ENCODE measurements at regions not wholly inside any gene's neighbourhood (a gene's known extent, or its start where the extent isn't known, plus 50 kb on each side); places are given as distances from the start of the nearest gene placed in this dataset.
"Not testable (repeated sequence)": the region's sequence is repeated elsewhere in the genome, so short reads cannot be mapped to it uniquely, and the experiment has no call there.

DNA sequence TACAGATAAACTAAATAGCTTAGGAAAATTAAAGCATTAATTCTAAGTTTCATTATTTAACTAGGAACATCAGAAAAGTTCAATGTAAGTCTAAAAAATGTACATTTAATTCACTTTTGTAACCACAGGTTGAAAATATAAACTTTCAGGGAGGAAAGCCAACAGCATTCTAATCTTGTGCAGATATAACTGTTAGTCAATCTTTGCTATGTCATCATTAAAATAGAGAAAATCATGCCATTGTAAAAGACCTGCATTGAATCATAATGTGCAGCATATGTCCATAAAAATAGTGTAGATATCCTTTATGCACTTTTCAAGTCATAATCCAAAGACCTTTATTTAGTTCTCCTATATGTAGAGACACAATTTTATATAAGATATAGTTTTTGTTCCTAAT, 207.3 kb downstream of the ALG10B start:
- TF ChIP-seq, protein P1, sequence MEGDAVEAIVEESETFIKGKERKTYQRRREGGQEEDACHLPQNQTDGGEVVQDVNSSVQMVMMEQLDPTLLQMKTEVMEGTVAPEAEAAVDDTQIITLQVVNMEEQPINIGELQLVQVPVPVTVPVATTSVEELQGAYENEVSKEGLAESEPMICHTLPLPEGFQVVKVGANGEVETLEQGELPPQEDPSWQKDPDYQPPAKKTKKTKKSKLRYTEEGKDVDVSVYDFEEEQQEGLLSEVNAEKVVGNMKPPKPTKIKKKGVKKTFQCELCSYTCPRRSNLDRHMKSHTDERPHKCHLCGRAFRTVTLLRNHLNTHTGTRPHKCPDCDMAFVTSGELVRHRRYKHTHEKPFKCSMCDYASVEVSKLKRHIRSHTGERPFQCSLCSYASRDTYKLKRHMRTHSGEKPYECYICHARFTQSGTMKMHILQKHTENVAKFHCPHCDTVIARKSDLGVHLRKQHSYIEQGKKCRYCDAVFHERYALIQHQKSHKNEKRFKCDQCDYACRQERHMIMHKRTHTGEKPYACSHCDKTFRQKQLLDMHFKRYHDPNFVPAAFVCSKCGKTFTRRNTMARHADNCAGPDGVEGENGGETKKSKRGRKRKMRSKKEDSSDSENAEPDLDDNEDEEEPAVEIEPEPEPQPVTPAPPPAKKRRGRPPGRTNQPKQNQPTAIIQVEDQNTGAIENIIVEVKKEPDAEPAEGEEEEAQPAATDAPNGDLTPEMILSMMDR (IDR thresholded peaks at IDR 0.05), result no peak
- no peak for ATAC-seq
- Histone ChIP-seq H3K9me3 (no peaks in the 10 kb centered on the region), H3K27me3 (no peaks in the 10 kb centered on the region), H3K27ac (no peak overlapping the region), H3K4me1 (no peaks in the 10 kb centered on the region), H3K4me3 (no peak overlapping the region), H3K36me3 (no peaks in the 10 kb centered on the region)
- DNase-seq, result no peak
- intact Hi-C loops (cut with DNase I), result no loop called here

DNA sequence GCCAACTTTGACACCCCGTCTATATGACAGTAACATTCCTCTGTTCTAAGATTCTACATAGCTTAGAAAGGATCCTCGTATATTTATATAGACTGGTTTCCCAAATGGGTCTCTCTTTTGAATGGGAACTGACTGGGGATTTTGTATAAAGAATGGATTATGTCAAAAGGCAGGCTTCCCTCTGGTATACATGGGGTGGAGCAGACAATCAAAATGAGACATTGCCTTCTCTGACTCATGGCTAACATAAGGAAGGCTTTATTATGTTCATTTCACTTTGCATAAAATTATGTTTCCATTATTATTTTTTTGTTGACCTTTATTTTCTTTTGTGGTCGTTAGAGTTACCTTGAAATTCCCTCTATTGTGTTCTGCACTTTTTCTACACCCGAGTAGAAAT, 211.1 kb downstream of the ALG10B start:
- no peak for ATAC-seq
- Histone ChIP-seq H3K36me3 (no peaks in the 10 kb centered on the region), H3K9me3 (no peaks in the 10 kb centered on the region), H3K4me1 (no peaks in the 10 kb centered on the region), H3K27me3 (no peaks in the 10 kb centered on the region), H3K4me3 (no peak overlapping the region), H3K27ac (no peak overlapping the region)
- intact Hi-C loops (cut with DNase I), result no loop called here
- TF ChIP-seq, protein P1 (IDR thresholded peaks at IDR 0.05), result no peak
- no peak for DNase-seq

- Histone ChIP-seq H3K27ac (no peak overlapping the region), H3K36me3 (no peaks in the 10 kb centered on the region), H3K27me3 (no peaks in the 10 kb centered on the region), H3K4me3 (no peak overlapping the region), H3K4me1 (no peaks in the 10 kb centered on the region), H3K9me3 (no peaks in the 10 kb centered on the region)
- ATAC-seq (peak; percentile 50), DNase-seq (no peak)
- TF ChIP-seq, protein P1 (IDR thresholded peaks at IDR 0.05), result no peak
- intact Hi-C loops (cut with DNase I), result no loop called here
Measured at GRCh38 chr12:38528527-38528926, 212.0 kb downstream of the ALG10B start.

DNA sequence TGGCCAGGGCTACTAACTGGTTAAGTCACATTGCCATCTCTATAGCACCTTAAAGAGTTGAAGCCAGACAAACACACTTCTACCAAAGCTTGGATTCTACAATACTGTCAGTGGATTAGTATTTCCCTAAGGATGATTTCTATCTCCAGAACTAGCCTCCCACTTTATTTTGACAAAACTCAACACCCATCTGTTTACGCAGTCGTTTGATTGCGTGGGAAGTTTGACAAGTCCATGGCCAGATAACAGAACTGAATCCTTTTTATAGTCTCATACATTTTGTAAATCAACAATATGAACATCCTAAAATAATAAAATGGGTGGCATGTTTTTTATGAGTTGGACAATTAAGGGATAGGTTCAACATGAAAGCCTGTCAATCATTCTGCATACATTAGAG, 212.7 kb downstream of the ALG10B start:
- H3K9me3 ChIP-seq; H3K27me3 ChIP-seq; H3K27ac ChIP-seq; H3K4me3 ChIP-seq; H3K4me1 ChIP-seq; intact Hi-C loops (cut with DNase I); ATAC-seq; H3K36me3 ChIP-seq; DNase-seq: not testable (repeated sequence)

DNA sequence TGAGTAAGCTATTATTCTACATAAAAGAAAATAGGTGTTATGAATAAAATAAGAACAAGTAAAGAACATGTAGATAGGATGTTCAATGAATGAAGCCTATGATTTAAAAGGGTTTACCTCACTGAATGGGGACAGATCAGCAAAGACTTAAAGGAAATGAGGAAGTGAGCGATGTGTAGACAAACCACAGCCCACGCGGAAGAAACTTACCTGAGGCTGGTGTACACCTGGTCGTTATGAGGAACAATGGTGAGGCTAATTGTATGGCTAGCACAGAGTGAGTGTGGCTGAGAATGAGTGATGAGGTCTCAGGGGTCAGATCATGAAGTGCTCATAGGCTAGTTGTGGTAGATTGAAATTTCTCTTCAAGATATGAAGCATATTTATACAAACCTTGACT, 221.7 kb downstream of the ALG10B start:
- Histone ChIP-seq H3K4me3 (no peak overlapping the region), H3K36me3 (no peaks in the 10 kb centered on the region), H3K9me3 (no peaks in the 10 kb centered on the region), H3K27me3 (no peaks in the 10 kb centered on the region), H3K4me1 (no peaks in the 10 kb centered on the region), H3K27ac (no peak overlapping the region)
- TF ChIP-seq, protein P1 (IDR thresholded peaks at IDR 0.05), result no peak
- DNase-seq, result no peak
- intact Hi-C loops (cut with DNase I), result no loop called here
- no peak for ATAC-seq

GRCh38 chr12:38540156-38540555, 223.6 kb downstream of the ALG10B start:
- no peak for ATAC-seq
- no peak overlapping the region for H3K27ac ChIP-seq
- H3K27me3 ChIP-seq, result no peaks in the 10 kb centered on the region
- no peaks in the 10 kb centered on the region for H3K9me3 ChIP-seq
- no peaks in the 10 kb centered on the region for H3K36me3 ChIP-seq
- TF ChIP-seq, protein P1 (IDR thresholded peaks at IDR 0.05), result no peak
- H3K4me3 ChIP-seq, result no peak overlapping the region
- no peaks in the 10 kb centered on the region for H3K4me1 ChIP-seq
- intact Hi-C loops (cut with DNase I), result no loop called here
- DNase-seq, result no peak
